Fibroblast of skin of back (primary cell): ENCODE measurements at regions not wholly inside any gene's neighbourhood (a gene's known extent, or its start where the extent isn't known, plus 50 kb on each side); places are given as distances from the start of the nearest gene placed in this dataset.
"Not testable (repeated sequence)": the region's sequence is repeated elsewhere in the genome, so short reads cannot be mapped to it uniquely, and the experiment has no call there.

Experiments used
- DNase-seq: peaks from one replicate; pipeline ENCODE4 v3.0.0-alpha.2; 2013

- DNase-seq = no peak
These were observed 503.0 kb downstream of the PDHA2 start for GRCh38 chr4:96342790-96343455.

- DNase-seq = no peak
These were observed 503.9 kb downstream of the PDHA2 start for GRCh38 chr4:96343836-96344235.

GRCh38 chr4:96347582-96347981 lies 507.7 kb downstream of the PDHA2 start:
- DNase-seq = no peak

GRCh38 chr4:96352051-96352517 lies 512.2 kb downstream of the PDHA2 start:
- DNase-seq = peak; percentile 5

- DNase-seq = no peak
These were observed 514.3 kb downstream of the PDHA2 start for GRCh38 chr4:96354036-96354712.

- DNase-seq = no peak
These were observed 515.5 kb downstream of the PDHA2 start for GRCh38 chr4:96355414-96355813.

- no peak for DNase-seq
These were observed 516.9 kb downstream of the PDHA2 start for GRCh38 chr4:96356591-96357370.

GRCh38 chr4:96366632-96367031 lies 526.7 kb downstream of the PDHA2 start:
- no peak for DNase-seq

- DNase-seq = no peak
These were observed 535.5 kb downstream of the PDHA2 start for GRCh38 chr4:96375367-96375766.

GRCh38 chr4:96379524-96379923 lies 539.6 kb downstream of the PDHA2 start:
- DNase-seq = no peak

GRCh38 chr4:96380106-96380505 lies 540.2 kb downstream of the PDHA2 start:
- DNase-seq = no peak

GRCh38 chr4:96383349-96383748 lies 543.5 kb downstream of the PDHA2 start:
- no peak for DNase-seq

- no peak for DNase-seq
These were observed 549.9 kb downstream of the PDHA2 start for GRCh38 chr4:96389770-96390169.

GRCh38 chr4:96390404-96390803 lies 550.5 kb downstream of the PDHA2 start:
- no peak for DNase-seq

GRCh38 chr4:96395747-96396146 lies 555.9 kb downstream of the PDHA2 start:
- DNase-seq = no peak

GRCh38 chr4:96406742-96407141 lies 566.8 kb downstream of the PDHA2 start:
- no peak for DNase-seq

GRCh38 chr4:96407225-96407624 lies 567.3 kb downstream of the PDHA2 start:
- no peak for DNase-seq

- no peak for DNase-seq
These were observed 568.0 kb downstream of the PDHA2 start for GRCh38 chr4:96407738-96408463.

- not testable (repeated sequence) for DNase-seq
These were observed 575.0 kb downstream of the PDHA2 start for GRCh38 chr4:96414853-96415252.

GRCh38 chr4:96429657-96430056 lies 589.8 kb downstream of the PDHA2 start:
- no peak for DNase-seq

GRCh38 chr4:96431094-96431493 lies 591.2 kb downstream of the PDHA2 start:
- DNase-seq = no peak

GRCh38 chr4:96448315-96448872 lies 608.5 kb downstream of the PDHA2 start:
- no peak for DNase-seq
